Astrocyte of the hippocampus (primary cell): ENCODE measurements at regions not wholly inside any gene's neighbourhood (a gene's known extent, or its start where the extent isn't known, plus 50 kb on each side); places are given as distances from the start of the nearest gene placed in this dataset.
"Not testable (repeated sequence)": the region's sequence is repeated elsewhere in the genome, so short reads cannot be mapped to it uniquely, and the experiment has no call there.

Experiments used
- DNase-seq: peaks from one replicate; pipeline ENCODE4 v3.0.0; 2011; ENCODE audit warnings: low read depth, low spot score

GRCh38 chr17:83203472-83204221 lies 124.2 kb downstream of the METRNL start:
- no peak for DNase-seq

DNA sequence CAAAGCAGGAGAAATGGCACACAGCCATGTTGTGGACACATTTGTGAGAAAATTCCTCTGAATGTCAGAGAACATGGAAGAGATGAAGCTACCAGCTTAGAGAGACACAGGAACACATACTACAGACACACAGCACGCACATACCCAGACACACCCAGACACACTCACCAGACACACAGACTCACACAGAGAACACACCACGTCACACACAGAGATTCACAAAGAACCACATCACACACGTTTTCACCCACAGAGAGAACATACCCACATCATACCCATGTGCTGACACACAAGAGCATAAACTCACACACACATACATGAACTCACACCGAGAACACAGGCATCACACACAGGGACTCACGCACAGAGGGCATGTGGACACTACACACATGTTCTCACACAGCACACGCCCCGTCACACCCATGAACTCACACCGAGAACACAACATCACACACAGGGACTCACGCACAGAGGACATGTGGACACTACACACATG lies 124.9 kb downstream of the METRNL start:
- DNase-seq, result no peak

DNA sequence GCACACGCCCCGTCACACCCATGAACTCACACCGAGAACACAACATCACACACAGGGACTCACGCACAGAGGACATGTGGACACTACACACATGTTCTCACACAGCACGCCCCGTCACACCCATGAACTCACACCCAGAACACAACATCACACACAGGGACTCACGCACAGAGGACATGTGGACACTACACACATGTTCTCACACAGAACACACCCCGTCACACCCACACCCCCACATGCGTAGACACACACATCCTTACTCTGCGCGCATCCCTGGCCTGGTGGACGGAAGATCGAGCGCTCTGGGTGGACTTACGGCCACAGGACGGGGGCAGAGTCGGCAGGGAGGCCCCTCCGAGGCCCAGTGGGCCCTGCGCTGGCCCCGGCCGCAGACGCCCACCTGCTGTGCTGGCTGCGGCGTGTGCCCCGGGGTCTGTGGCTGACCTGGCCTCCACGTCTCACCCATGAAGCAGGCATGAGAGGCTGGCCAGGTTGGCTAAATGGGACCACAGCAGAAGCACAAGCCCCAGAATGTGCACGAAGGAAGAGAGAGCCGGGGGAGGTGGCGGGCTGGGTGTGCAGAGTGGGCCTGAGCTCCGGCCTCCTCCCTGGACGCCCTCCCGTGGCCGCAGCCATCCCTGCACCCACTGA lies 125.5 kb downstream of the METRNL start:
- DNase-seq, result not testable (repeated sequence)

GRCh38 chr17:83205387-83206035 lies 126.1 kb downstream of the METRNL start:
- DNase-seq, result peak; percentile 48

DNA sequence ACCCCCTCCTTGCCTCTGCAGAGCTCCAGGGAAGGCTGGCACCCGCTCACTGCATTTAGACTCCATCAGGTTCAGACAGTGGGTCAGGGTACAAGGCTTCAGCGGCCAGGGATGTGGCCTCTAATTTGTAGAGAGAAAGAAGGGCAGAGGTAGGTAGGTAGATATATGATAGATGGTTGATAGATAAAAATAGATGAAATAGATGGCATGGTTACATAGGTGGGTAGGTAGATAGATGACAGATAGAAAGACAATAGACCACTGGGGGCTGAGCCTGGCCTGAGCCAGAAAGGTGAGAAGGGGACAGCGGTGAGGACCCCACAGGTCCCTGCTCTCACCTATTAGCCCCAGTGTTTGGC lies 126.6 kb downstream of the METRNL start:
- not testable (repeated sequence) for DNase-seq

DNA sequence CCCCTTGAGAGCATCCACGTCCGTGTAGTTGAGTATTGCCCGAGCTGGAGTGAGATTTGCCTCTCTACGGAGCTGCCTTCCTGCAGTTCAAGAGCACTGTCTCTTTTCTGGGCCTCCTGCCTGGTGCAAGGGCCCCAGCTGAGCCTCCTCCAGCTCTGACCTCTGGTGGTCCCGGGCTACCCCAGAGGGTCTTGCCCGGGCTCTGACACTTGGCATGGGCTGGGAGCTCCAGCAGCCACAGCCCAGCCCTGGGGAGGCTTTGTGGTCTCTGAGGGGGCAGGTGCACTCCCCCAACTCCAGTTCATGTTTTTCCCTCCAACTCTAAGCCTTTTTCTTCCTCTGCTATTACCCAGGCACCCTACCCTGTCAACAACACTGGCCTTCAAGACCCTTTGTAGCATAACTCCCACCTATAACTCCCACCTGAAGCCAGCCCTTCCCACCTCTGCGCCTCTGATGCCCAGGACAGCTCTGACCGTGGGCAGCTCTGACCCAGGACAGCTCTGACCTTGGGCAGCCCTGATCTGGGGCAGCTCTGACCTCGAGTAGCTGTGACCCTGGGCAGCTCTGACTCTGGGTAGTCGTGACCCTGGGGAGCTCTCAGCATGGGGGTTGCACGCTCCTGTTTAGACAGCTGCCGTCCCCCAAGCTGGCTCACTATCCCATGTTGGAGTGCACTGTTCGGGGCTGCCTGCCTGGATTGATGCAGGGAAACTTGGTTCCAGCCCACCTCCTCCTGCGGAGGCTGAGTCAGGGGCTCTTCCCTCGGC lies 127.6 kb downstream of the METRNL start:
- not testable (repeated sequence) for DNase-seq

DNA sequence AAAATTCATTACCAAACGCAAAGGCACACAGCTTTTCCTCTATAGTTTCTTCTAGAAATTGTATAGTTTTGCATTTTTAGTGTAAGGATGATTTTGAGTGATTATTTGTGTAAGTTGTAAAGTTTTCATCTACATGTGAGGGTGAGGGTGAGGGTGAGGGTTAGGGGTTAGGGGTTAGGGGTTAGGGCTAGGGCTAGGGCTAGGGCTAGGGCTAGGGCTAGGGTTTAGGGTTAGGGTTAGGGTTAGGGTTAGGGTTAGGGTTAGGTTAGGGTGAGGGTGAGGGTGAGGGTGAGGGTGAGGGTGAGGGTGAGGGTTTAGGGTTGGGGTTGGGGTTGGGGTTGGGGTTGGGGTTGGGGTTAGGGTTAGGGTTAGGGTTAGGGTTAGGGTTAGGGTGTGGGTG lies 167.6 kb downstream of the METRNL start:
- DNase-seq, result peak; percentile 64
